ENCODE measurements at regions not wholly inside any gene's neighbourhood (a gene's known extent, or its start where the extent isn't known, plus 50 kb on each side); places are given as distances from the start of the nearest gene placed in this dataset.

DNA sequence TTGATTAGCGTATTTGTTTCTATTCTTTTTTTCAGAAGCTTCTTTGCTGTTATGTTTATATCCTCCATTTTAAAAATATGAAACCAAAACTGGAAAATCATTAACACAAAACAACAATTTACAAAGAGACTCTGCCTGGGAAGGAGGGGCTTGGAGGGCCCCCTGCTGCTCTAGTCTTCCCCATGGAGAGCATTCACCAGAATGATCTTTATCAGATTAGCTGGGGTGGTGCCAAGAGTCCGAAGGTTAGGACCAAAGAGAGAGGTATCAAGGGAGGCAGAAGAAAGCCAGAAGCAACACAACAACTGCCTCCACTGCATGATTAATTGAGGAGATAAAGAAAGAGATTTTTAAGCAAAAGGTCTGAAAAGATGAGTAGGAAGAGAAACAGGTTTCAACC lies 218.6 kb downstream of the IRS1 start:
- Histone ChIP-seq H3K36me3 (ENCODE audit: control insufficient read depth, insufficient read depth, low read length) (no peaks in the 10 kb centered on the region), H3K27me3 (ENCODE audit: control insufficient read depth, insufficient read depth, low read length) (no peaks in the 10 kb centered on the region), H3K4me1 (ENCODE audit: control insufficient read depth, insufficient read depth, low read length) (peaks cover 6% of the 10 kb centered on the region), H3K27ac (ENCODE audit: low read depth, low read length) (no peak overlapping the region), H3K4me3 (ENCODE audit: low read length) (no peak overlapping the region), H3K9ac (ENCODE audit: low read length) (no peak overlapping the region)

DNA sequence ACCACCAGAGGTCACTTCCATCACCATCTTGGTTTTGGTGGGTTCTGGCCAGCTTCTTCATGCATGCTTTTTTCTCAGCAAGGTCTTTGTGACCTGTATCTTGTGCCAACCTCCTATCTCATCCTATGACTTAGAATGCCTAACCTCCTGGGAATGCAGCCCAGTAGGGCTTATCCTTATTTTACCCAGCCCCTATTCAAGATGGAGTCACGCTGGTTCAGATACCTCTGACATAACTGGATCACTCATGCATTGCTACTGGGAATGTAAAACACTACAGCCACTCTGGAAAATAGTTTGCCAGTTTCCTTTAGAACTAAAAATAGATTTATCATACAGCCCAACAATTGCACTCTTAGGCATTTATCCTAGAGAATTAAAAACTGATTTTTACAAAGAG lies 219.2 kb downstream of the IRS1 start:
- no peak overlapping the region for H3K9ac ChIP-seq (ENCODE audit: low read length)
- H3K27me3 ChIP-seq (ENCODE audit: control insufficient read depth, insufficient read depth, low read length) = no peaks in the 10 kb centered on the region
- no peaks in the 10 kb centered on the region for H3K36me3 ChIP-seq (ENCODE audit: control insufficient read depth, insufficient read depth, low read length)
- H3K4me1 ChIP-seq (ENCODE audit: control insufficient read depth, insufficient read depth, low read length) = peaks cover 6% of the 10 kb centered on the region
- no peak overlapping the region for H3K27ac ChIP-seq (ENCODE audit: low read depth, low read length)
- no peak overlapping the region for H3K4me3 ChIP-seq (ENCODE audit: low read length)

DNA sequence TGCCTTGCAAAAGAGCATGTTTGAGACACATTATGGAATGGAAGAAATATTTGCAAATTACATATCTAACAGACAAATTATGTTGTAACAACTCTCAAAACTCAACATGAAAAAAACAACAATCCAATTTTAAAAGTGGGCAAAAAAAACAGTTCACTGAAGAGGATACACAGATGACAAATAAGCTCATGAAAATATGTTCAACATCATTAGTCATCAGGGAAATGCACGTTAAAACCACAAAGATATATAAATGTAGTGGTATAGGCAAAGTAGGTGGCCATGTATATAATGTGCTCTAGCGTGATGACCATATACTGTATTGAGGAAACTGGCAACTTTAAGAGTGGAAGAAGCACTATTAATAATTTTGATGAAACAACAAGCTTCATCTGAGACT lies 220.1 kb downstream of the IRS1 start:
- no peak overlapping the region for H3K4me3 ChIP-seq (ENCODE audit: low read length)
- no peaks in the 10 kb centered on the region for H3K27me3 ChIP-seq (ENCODE audit: control insufficient read depth, insufficient read depth, low read length)
- H3K9ac ChIP-seq (ENCODE audit: low read length) = no peak overlapping the region
- H3K36me3 ChIP-seq (ENCODE audit: control insufficient read depth, insufficient read depth, low read length) = no peaks in the 10 kb centered on the region
- no peak overlapping the region for H3K27ac ChIP-seq (ENCODE audit: low read depth, low read length)
- H3K4me1 ChIP-seq (ENCODE audit: control insufficient read depth, insufficient read depth, low read length) = peaks cover 6% of the 10 kb centered on the region

DNA sequence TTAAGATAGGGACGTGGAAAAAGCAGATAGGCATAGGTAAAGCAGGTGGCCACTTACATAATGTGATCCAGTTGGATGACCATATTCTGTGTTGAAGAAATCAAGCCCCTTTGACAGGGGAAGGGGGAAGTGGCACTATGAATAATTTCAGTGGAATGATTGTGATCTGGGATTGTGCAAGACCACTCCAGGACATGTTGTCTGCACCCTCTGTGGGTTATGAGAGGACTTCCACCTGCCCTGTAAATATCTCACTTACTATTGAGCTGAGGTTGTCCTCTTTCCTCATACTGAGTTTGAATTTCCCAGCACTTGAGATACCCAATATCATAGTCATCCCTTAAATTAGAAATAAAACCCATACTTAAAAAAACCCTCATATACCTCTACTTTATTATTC lies 220.7 kb downstream of the IRS1 start:
- H3K9ac ChIP-seq (ENCODE audit: low read length) = no peak overlapping the region
- no peaks in the 10 kb centered on the region for H3K27me3 ChIP-seq (ENCODE audit: control insufficient read depth, insufficient read depth, low read length)
- peaks cover 3% of the 10 kb centered on the region for H3K4me1 ChIP-seq (ENCODE audit: control insufficient read depth, insufficient read depth, low read length)
- H3K36me3 ChIP-seq (ENCODE audit: control insufficient read depth, insufficient read depth, low read length) = no peaks in the 10 kb centered on the region
- H3K4me3 ChIP-seq (ENCODE audit: low read length) = no peak overlapping the region
- H3K27ac ChIP-seq (ENCODE audit: low read depth, low read length) = no peak overlapping the region

DNA sequence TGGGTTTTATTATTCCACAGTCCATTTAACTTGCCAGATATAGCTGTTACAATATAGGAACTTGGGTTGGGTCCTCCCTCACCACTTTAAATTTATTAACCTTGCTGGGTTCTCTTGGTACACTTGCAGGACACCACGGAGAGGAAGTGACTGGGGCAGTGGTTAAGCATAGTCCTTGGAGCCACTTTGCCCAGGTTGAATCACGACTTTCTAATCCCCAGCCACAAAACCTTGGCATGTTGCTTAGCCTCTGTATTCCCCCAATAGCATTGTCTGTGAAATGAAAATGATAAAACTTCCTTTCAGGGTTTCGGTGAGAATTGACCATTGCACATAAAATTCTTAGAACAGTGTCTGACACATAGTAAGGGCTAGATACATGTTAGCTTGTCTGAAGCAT lies 221.2 kb downstream of the IRS1 start:
- no peaks in the 10 kb centered on the region for H3K27me3 ChIP-seq (ENCODE audit: control insufficient read depth, insufficient read depth, low read length)
- no peak overlapping the region for H3K27ac ChIP-seq (ENCODE audit: low read depth, low read length)
- no peak overlapping the region for H3K9ac ChIP-seq (ENCODE audit: low read length)
- H3K36me3 ChIP-seq (ENCODE audit: control insufficient read depth, insufficient read depth, low read length) = no peaks in the 10 kb centered on the region
- no peak overlapping the region for H3K4me3 ChIP-seq (ENCODE audit: low read length)
- H3K4me1 ChIP-seq (ENCODE audit: control insufficient read depth, insufficient read depth, low read length) = no peaks in the 10 kb centered on the region

DNA sequence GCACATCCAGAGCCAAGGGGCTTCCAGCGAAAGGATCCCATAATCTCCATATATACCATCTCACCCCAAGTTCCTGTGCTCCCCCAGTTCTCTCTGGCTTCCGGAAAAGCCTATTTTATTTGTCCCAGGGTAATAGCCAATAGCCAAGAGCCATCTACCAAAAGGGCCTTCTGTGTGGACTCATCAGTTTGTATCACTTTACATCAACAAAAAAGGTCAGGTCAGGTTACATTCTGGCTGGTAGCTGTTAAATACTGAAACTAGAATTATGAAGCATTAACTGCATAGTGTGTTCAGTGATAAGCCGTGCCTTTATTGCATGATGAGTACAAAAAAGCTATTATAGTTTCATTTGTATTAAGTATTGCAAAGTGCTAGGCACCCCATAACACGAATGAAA lies 223.7 kb downstream of the IRS1 start:
- Histone ChIP-seq H3K36me3 (ENCODE audit: control insufficient read depth, insufficient read depth, low read length) (no peaks in the 10 kb centered on the region), H3K27me3 (ENCODE audit: control insufficient read depth, insufficient read depth, low read length) (no peaks in the 10 kb centered on the region), H3K4me3 (ENCODE audit: low read length) (no peak overlapping the region), H3K27ac (ENCODE audit: low read depth, low read length) (no peak overlapping the region), H3K9ac (ENCODE audit: low read length) (no peak overlapping the region), H3K4me1 (ENCODE audit: control insufficient read depth, insufficient read depth, low read length) (no peaks in the 10 kb centered on the region)

DNA sequence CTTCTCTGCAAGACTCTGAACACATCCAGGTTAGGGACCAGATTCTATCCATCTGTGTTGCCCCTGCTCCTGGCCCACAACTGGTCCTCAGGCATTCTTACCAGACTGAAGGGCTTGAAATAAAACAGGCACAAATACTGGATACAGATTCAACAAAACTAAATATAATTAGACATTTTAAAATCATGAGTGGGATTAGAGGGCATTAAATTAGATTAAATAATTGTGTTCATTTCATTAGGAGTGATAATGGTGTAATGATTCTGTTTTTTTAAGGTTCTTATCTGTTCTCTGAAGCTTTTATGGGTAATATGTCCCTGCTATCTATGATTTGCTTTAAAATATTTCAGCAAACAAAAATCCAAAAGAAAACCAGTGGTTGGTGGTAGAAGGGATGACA lies 226.5 kb downstream of the IRS1 start:
- Histone ChIP-seq H3K27ac (ENCODE audit: low read depth, low read length) (no peak overlapping the region), H3K27me3 (ENCODE audit: control insufficient read depth, insufficient read depth, low read length) (no peaks in the 10 kb centered on the region), H3K4me3 (ENCODE audit: low read length) (no peak overlapping the region), H3K4me1 (ENCODE audit: control insufficient read depth, insufficient read depth, low read length) (no peaks in the 10 kb centered on the region), H3K36me3 (ENCODE audit: control insufficient read depth, insufficient read depth, low read length) (no peaks in the 10 kb centered on the region), H3K9ac (ENCODE audit: low read length) (no peak overlapping the region)

DNA sequence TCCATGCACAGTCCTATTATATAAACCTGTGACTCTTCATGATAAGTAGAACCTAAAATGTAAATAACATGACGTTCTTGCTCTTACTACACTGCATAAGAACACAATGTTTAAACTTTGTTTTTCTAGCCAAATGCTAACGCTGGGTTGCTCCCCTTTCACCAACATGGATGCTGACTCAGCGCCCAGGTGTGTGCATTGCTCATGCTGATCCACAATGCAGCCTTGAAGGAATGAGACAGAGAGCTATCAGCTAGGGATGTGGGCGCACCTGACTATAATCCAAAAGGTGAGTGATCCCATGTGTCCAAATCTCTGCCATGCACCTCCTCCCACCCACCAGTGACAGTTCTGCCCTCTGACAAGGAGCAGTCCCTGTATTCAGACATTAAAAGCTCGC lies 235.0 kb downstream of the IRS1 start:
- H3K4me3 ChIP-seq (ENCODE audit: low read length) = no peak overlapping the region
- H3K9ac ChIP-seq (ENCODE audit: low read length) = no peak overlapping the region
- H3K4me1 ChIP-seq (ENCODE audit: control insufficient read depth, insufficient read depth, low read length) = no peaks in the 10 kb centered on the region
- no peak overlapping the region for H3K27ac ChIP-seq (ENCODE audit: low read depth, low read length)
- no peaks in the 10 kb centered on the region for H3K36me3 ChIP-seq (ENCODE audit: control insufficient read depth, insufficient read depth, low read length)
- no peaks in the 10 kb centered on the region for H3K27me3 ChIP-seq (ENCODE audit: control insufficient read depth, insufficient read depth, low read length)

DNA sequence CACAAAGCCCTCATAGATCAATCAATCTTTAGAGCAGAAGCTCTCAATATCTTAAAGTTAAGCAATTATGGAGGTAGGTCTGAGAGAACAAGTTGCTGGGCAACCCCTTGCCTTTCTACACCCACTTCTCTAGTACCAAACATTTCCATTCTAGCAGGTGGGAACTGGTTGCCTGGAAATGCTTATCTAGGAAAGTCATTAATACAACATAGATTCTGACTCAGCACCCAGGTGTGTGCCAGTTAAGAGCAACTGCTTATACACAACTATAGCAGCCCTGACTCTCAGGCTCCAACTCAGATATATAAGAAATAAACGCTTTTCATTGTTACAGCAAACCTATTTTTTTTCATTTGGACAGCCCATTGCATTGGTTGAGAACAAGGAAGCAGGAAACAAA lies 237.7 kb downstream of the IRS1 start:
- no peaks in the 10 kb centered on the region for H3K4me1 ChIP-seq (ENCODE audit: control insufficient read depth, insufficient read depth, low read length)
- no peaks in the 10 kb centered on the region for H3K27me3 ChIP-seq (ENCODE audit: control insufficient read depth, insufficient read depth, low read length)
- no peaks in the 10 kb centered on the region for H3K36me3 ChIP-seq (ENCODE audit: control insufficient read depth, insufficient read depth, low read length)
- H3K27ac ChIP-seq (ENCODE audit: low read depth, low read length) = no peak overlapping the region
- no peak overlapping the region for H3K4me3 ChIP-seq (ENCODE audit: low read length)
- no peak overlapping the region for H3K9ac ChIP-seq (ENCODE audit: low read length)

DNA sequence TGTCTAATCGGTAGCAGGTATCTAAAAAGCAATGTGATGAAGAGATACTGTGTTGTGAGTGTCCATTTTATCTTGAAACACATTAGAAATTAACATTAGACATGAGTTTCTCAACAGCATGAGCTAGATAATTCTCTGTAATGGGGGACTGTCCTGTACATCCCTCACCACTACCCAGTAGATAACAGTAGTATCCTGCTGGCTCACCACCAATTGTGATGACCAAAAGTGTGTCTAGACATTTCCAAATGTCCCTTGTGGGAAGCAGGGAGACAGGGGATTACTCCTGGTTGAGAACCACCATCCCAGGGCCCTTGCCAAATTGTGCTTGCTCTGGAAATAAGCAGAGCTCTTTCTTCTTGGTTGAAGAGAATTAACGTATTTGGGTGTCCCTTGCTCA lies 239.3 kb downstream of the IRS1 start:
- no peaks in the 10 kb centered on the region for H3K27me3 ChIP-seq (ENCODE audit: control insufficient read depth, insufficient read depth, low read length)
- H3K36me3 ChIP-seq (ENCODE audit: control insufficient read depth, insufficient read depth, low read length) = no peaks in the 10 kb centered on the region
- H3K4me1 ChIP-seq (ENCODE audit: control insufficient read depth, insufficient read depth, low read length) = no peaks in the 10 kb centered on the region
- no peak overlapping the region for H3K27ac ChIP-seq (ENCODE audit: low read depth, low read length)
- H3K4me3 ChIP-seq (ENCODE audit: low read length) = no peak overlapping the region
- H3K9ac ChIP-seq (ENCODE audit: low read length) = no peak overlapping the region

DNA sequence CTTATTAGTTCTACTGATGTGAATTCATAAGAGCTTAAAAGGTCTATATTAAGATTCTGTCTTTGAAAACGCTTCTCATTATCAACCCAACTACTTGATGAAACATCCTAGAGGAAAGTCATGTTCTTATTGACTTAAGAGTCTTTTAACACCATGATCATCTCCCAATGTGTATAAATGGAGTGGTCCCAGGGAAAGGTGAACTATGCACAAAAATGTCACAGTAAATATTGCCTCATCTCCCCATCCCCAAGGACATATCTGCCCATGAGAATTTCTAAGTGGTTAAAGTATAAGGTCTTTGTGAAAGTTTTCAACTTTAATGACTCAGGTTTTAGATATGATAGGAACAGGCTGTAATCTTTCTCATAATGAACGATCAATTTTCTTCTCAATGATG lies 240.1 kb downstream of the IRS1 start:
- H3K27me3 ChIP-seq (ENCODE audit: control insufficient read depth, insufficient read depth, low read length) = no peaks in the 10 kb centered on the region
- H3K27ac ChIP-seq (ENCODE audit: low read depth, low read length) = no peak overlapping the region
- no peaks in the 10 kb centered on the region for H3K36me3 ChIP-seq (ENCODE audit: control insufficient read depth, insufficient read depth, low read length)
- H3K9ac ChIP-seq (ENCODE audit: low read length) = no peak overlapping the region
- H3K4me1 ChIP-seq (ENCODE audit: control insufficient read depth, insufficient read depth, low read length) = no peaks in the 10 kb centered on the region
- no peak overlapping the region for H3K4me3 ChIP-seq (ENCODE audit: low read length)

DNA sequence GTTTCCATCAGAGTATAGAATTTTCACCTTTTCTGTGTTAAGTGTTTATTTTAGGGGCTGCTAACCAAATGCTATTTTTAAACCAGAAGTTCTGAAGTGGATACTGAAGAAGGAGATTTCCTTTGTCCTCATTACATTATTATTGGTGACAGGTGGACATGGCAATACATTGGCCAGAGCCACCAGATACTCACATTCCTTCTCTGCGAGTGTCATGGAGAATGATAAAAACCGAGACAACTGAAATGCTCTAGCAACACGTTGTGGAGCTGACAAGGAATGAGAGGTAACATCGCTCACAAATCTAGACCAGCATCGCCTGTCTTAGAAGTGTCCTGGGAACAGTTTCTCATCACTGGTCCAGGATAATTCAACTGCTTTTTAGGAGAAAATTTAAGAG lies 241.2 kb downstream of the IRS1 start:
- no peak overlapping the region for H3K27ac ChIP-seq (ENCODE audit: low read depth, low read length)
- H3K4me1 ChIP-seq (ENCODE audit: control insufficient read depth, insufficient read depth, low read length) = peaks cover 2% of the 10 kb centered on the region
- no peak overlapping the region for H3K9ac ChIP-seq (ENCODE audit: low read length)
- H3K27me3 ChIP-seq (ENCODE audit: control insufficient read depth, insufficient read depth, low read length) = no peaks in the 10 kb centered on the region
- no peak overlapping the region for H3K4me3 ChIP-seq (ENCODE audit: low read length)
- H3K36me3 ChIP-seq (ENCODE audit: control insufficient read depth, insufficient read depth, low read length) = no peaks in the 10 kb centered on the region

DNA sequence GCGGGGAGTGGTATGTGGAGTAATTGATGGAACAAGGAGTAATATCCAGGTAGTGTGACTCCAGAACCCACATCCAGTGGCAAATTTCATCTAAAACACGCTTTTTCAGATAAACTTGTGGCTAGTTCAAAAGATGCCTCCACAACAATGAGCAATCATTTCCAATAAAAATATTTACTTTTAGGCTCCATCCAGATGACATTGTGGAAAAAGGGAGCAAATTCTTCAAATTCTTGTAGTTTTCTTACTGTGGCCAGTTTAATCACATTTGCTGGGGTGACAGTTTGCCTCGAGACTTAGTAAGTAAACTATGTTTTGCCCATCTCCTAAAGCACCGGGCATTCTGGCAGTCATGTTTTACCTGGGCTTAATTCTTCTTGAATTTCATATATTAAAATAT lies 243.6 kb downstream of the IRS1 start:
- Histone ChIP-seq H3K4me1 (ENCODE audit: control insufficient read depth, insufficient read depth, low read length) (peaks cover 2% of the 10 kb centered on the region), H3K27ac (ENCODE audit: low read depth, low read length) (no peak overlapping the region), H3K27me3 (ENCODE audit: control insufficient read depth, insufficient read depth, low read length) (no peaks in the 10 kb centered on the region), H3K9ac (ENCODE audit: low read length) (no peak overlapping the region), H3K36me3 (ENCODE audit: control insufficient read depth, insufficient read depth, low read length) (no peaks in the 10 kb centered on the region), H3K4me3 (ENCODE audit: low read length) (no peak overlapping the region)

DNA sequence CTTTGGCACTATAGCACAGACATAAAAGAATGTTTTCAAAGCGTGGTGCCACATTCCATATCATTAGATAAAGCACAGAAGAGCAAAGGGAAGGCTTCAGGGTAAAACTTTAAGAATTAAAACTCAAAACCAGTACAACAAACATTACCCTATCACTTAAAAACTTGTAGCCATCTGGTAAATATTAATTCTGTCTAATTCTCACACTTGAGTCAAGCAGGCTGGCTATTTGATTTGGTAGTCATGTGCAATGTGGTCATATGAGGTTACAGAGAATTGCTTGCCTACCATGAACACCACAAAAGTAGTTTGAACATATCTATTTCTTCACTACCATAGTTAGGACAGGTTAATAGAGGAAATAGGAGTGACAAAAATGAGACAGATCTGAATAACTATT lies 244.9 kb downstream of the IRS1 start:
- Histone ChIP-seq H3K9ac (ENCODE audit: low read length) (no peak overlapping the region), H3K27ac (ENCODE audit: low read depth, low read length) (no peak overlapping the region), H3K4me1 (ENCODE audit: control insufficient read depth, insufficient read depth, low read length) (peaks cover 2% of the 10 kb centered on the region), H3K36me3 (ENCODE audit: control insufficient read depth, insufficient read depth, low read length) (no peaks in the 10 kb centered on the region), H3K27me3 (ENCODE audit: control insufficient read depth, insufficient read depth, low read length) (no peaks in the 10 kb centered on the region), H3K4me3 (ENCODE audit: low read length) (no peak overlapping the region)

Data from rectal smooth muscle tissue (tissue), 1 donor.